ENCODE measurements at regions not wholly inside any gene's neighbourhood (a gene's known extent, or its start where the extent isn't known, plus 50 kb on each side); places are given as distances from the start of the nearest gene placed in this dataset.

DNA sequence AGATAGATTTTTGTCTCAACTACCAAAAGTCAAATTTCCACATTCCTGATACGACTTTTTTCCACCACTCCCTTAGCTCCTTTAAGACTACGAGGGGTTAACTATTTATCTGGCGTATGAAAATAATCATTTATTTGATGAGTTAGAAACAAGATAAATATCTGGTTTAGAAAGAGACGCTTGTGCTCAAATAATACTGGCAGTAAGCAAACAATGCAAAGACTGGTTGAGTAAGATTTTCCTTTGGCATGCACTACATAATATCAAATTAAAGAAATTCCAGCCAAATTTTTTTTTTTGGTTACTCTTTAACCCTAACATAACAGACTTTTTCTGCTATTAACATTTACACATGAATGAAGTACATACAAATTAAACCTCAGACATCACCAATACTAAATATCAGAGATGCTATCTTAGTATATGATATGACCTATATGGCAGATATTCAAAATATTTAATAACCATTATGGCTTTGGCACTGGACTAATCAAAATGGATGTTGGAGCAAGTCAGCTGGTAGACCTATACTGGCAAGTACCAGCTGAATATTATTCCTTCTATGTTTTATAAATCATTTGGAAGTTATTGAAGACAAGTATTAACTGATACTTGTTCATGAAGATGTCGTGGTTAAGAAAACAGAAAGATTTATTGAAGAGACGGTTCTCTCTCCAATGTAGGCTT, 345.3 kb downstream of the TFAP2B start:
- TF ChIP-seq CTCF (IDR thresholded peaks at IDR 0.05) (no peak), POLR2A (IDR thresholded peaks at IDR 0.05) (no peak)

Measured in vagina (tissue), 2 donors.